A549 (cell line): ENCODE measurements at regions not wholly inside any gene's neighbourhood (a gene's known extent, or its start where the extent isn't known, plus 50 kb on each side); places are given as distances from the start of the nearest gene placed in this dataset.

ENCODE experiments used
- ATAC-seq, 2 experiments: fragments of 200-7000 bp in 1 of 2; fragments of >200 bp in 1 of 2; cut with Nextera tagmentation in 1 of 2; cut with Tn5 transposase in 1 of 2; 3 replicates each; pipeline versions ENCODE4 v1.8.0 to v1.9.1; 2018 to 2020; ENCODE audit warnings: mild to moderate bottlenecking in 1 of 2, moderate library complexity in 1 of 2
- CTCF ChIA-PET: fragments of 300-600 bp; sonication (Branson Sonifier 250); formaldehyde crosslinking; extraction: SDS; loops from one replicate; lab custom pipeline; 2021; ENCODE audit warnings: antibody characterized with exemption, inconsistent platforms; lab: Yijun Ruan, JAX
- POLR2A ChIA-PET: fragments of 350-600 bp; formaldehyde crosslinking; extraction: SDS; loops from one replicate; lab custom pipeline; 2021; ENCODE audit warnings: antibody characterized with exemption, inconsistent platforms; lab: Yijun Ruan, JAX
- DNase-seq, 2 experiments: peaks; one replicate each; pipeline versions ENCODE4 v3.0.0 to v3.0.0-alpha.2; 2011 to 2016; ENCODE audit warnings: low read depth in 1 of 2, low spot score in 1 of 2
- FAIRE-seq: peaks from 2 replicates; lab custom pipeline; 2011; peaks lifted over from hg19 to GRCh38; lab: Jason Lieb, UNC
- H3K27ac ChIP-seq, 2 experiments: fragments of >200 bp; sonication (Bioruptor Twin); formaldehyde crosslinking; 3 replicates each; pipeline ENCODE4 v1.5.1; 2016 to 2017
- H3K4me1 ChIP-seq: fragments of >200 bp; sonication (Bioruptor Twin); formaldehyde crosslinking; 3 replicates; pipeline ENCODE4 v1.6.1; 2016
- H3K4me2 ChIP-seq: fragments of >200 bp; sonication (Bioruptor Twin); formaldehyde crosslinking; 3 replicates; pipeline ENCODE4 v1.6.1; 2016
- H3K4me3 ChIP-seq: fragments of >200 bp; sonication (Bioruptor Twin); formaldehyde crosslinking; 3 replicates; pipeline ENCODE4 v1.5.1; 2016
- H3K9me3 ChIP-seq: fragments of >200 bp; sonication (Bioruptor Twin); formaldehyde crosslinking; 3 replicates; pipeline ENCODE4 v1.6.1; 2016
- CBX2 ChIP-seq: fragments of 200-600 bp; sonication (generic); IDR thresholded peaks from 2 replicates; pipeline ENCODE4 v1.6.1; 2016; ENCODE audit warnings: low read depth, mild to moderate bottlenecking, borderline replicate concordance
- ELK1 ChIP-seq: fragments of 150-350 bp; IDR thresholded peaks from 2 replicates; pipeline ENCODE4 v1.6.1; 2014; ENCODE audit warnings: low read depth, mild to moderate bottlenecking, low read length
- EP300 ChIP-seq, 2 experiments: fragments of >200 bp; sonication (Bioruptor Twin); formaldehyde crosslinking; IDR thresholded peaks; 2 replicates in 1 of 2; 3 replicates in 1 of 2; pipeline ENCODE4 v1.6.1; 2016 to 2017
- FOSB ChIP-seq: fragments of 250-450 bp; sonication (Bioruptor Pico); IDR thresholded peaks from 2 replicates; pipeline ENCODE4 v1.5.0; 2020; ENCODE audit warnings: mild to moderate bottlenecking, moderate library complexity
- FOXS1 ChIP-seq: fragments of 250-450 bp; sonication (Bioruptor Pico); IDR thresholded peaks from 2 replicates; pipeline ENCODE4 v1.5.0; 2020; ENCODE audit warnings: mild to moderate bottlenecking, moderate library complexity
- HEYL ChIP-seq: fragments of 250-450 bp; sonication (Bioruptor Pico); IDR thresholded peaks from 2 replicates; pipeline ENCODE4 v1.8.0; 2021; ENCODE audit warnings: mild to moderate bottlenecking, moderate library complexity
- JUN ChIP-seq, 2 experiments: fragments of >200 bp; sonication (Bioruptor Twin); formaldehyde crosslinking; IDR thresholded peaks; 2 replicates in 1 of 2; 3 replicates in 1 of 2; pipeline ENCODE4 v1.6.1; 2016 to 2017
- JUNB ChIP-seq: fragments of >200 bp; sonication (Bioruptor Twin); formaldehyde crosslinking; IDR thresholded peaks from 2 replicates; pipeline ENCODE4 v1.6.1; 2016
- KDM1A ChIP-seq: fragments of 200-600 bp; sonication (generic); IDR thresholded peaks from 2 replicates; pipeline ENCODE4 v1.6.1; 2016; ENCODE audit warnings: low read depth, mild to moderate bottlenecking
- KDM5A ChIP-seq: fragments of 200-600 bp; sonication (generic); IDR thresholded peaks from 2 replicates; pipeline ENCODE4 v1.6.1; 2016; ENCODE audit warnings: antibody characterized with exemption, mild to moderate bottlenecking
- MAFK ChIP-seq: fragments of 450-650 bp; IDR thresholded peaks from 2 replicates; pipeline ENCODE4 v1.6.1; 2014; ENCODE audit not compliant: partially characterized antibody
- MAX ChIP-seq: IDR thresholded peaks from 2 replicates; pipeline ENCODE4 v1.6.1; 2012
- MYC ChIP-seq: IDR thresholded peaks from 2 replicates; pipeline ENCODE4 v1.6.1; 2012; ENCODE audit warnings: mild to moderate bottlenecking, inconsistent platforms, low read length, improper control_type of control experiment, borderline replicate concordance
- NR3C1 ChIP-seq: fragments of >200 bp; sonication (Bioruptor Twin); formaldehyde crosslinking; IDR thresholded peaks from 3 replicates; pipeline ENCODE4 v1.6.1; 2017
- PHF8 ChIP-seq: fragments of 200-600 bp; sonication (generic); IDR thresholded peaks from 2 replicates; pipeline ENCODE4 v1.6.1; 2016; ENCODE audit warnings: low read depth, mild to moderate bottlenecking, antibody characterized with exemption, moderate library complexity, borderline replicate concordance
- RAD21 ChIP-seq, 2 experiments: fragments of >200 bp in 1 of 2; sonication (Bioruptor Twin) in 1 of 2; formaldehyde crosslinking in 1 of 2; IDR thresholded peaks in 1 of 2; conservative IDR thresholded peaks in 1 of 2; 2 replicates in 1 of 2; 3 replicates in 1 of 2; pipeline ENCODE4 v1.6.1; 2012 to 2018; ENCODE audit warnings: inconsistent platforms in 1 of 2
- RCOR1 ChIP-seq: fragments of 150-350 bp; IDR thresholded peaks from 2 replicates; pipeline ENCODE4 v1.6.1; 2014; ENCODE audit warnings: antibody characterized with exemption, low read length, low read depth
- REST ChIP-seq: fragments of 200-600 bp; sonication (generic); IDR thresholded peaks from 2 replicates; pipeline ENCODE4 v1.6.1; 2016; ENCODE audit warnings: antibody characterized with exemption, mild to moderate bottlenecking, moderate library complexity
- RFX5 ChIP-seq: fragments of 450-650 bp; IDR thresholded peaks from 2 replicates; pipeline ENCODE4 v1.7.1; 2014; ENCODE audit warnings: antibody characterized with exemption, mild to moderate bottlenecking, moderate library complexity
- TFCP2L1 ChIP-seq: fragments of 250-450 bp; sonication (Bioruptor Pico); IDR thresholded peaks from 2 replicates; pipeline ENCODE4 v1.5.0; 2021; ENCODE audit warnings: mild to moderate bottlenecking
- USF2 ChIP-seq: fragments of 450-650 bp; IDR thresholded peaks from 2 replicates; pipeline ENCODE4 v1.6.1; 2014; ENCODE audit warnings: antibody characterized with exemption
- ZC3H11A ChIP-seq: fragments of 450-650 bp; IDR thresholded peaks from 2 replicates; pipeline ENCODE4 v1.6.1; 2014; ENCODE audit warnings: antibody characterized with exemption, mild to moderate bottlenecking
- ZNF302 ChIP-seq: fragments of 250-450 bp; sonication (Bioruptor Pico); IDR thresholded peaks from 2 replicates; pipeline ENCODE4 v1.9.0; 2021; ENCODE audit warnings: inconsistent platforms, mild to moderate bottlenecking, moderate library complexity
- WGBS: methylation state at CpG from one replicate; pipeline ENCODE4 v1.1.6; 2017; ENCODE audit errors: missing lambda C conversion rate; 5-methylcytosine and 5-hydroxymethylcytosine counted together

- FAIRE-seq (no peak), DNase-seq (no peak), ATAC-seq (no peak)
- Histone ChIP-seq H3K4me2 (no peak overlapping the region), H3K9me3 (peaks cover 26% of the 10 kb centered on the region; the same call in 2 of the 3 replicates), H3K27ac (no peak overlapping the region), H3K4me1 (peaks cover 5% of the 10 kb centered on the region; the same call in 2 of the 3 replicates), H3K4me3 (no peak overlapping the region)
- ChIA-PET CTCF (interaction anchor here (2.0 kb wide), 1 partner anchor 368 kb away, joined by 5 read pairs; no protein-coding TSS in a partner anchor), POLR2A (no interaction called here)
- TF ChIP-seq NR3C1 (no peak), ZC3H11A (no peak), KDM5A (no peak), FOSB (CRISPR knock-in tag) (no peak), TFCP2L1 (CRISPR knock-in tag) (no peak), PHF8 (no peak), EP300 (IDR thresholded peaks at IDR 0.05) (no peak), RCOR1 (no peak), REST (no peak), MAFK (no peak), RAD21 (conservative IDR thresholded peaks at IDR 0.05 in 1 of 2, IDR thresholded peaks at IDR 0.05 in 1 of 2) (no peak), HEYL (CRISPR knock-in tag) (no peak), MYC (no peak), CBX2 (no peak), ZNF302 (CRISPR knock-in tag) (no peak), MAX (no peak), RFX5 (no peak), ELK1 (no peak), JUN (IDR thresholded peaks at IDR 0.05) (no peak)
- 91% methylated on average over 3 of the region's 3 CpGs for WGBS
Observed at GRCh38 chr7:106367664-106368063, 82.9 kb upstream of the NAMPT start.

GRCh38 chr7:106367018-106367420 is 82.2 kb upstream of the NAMPT start:
- peaks cover 25% of the 10 kb centered on the region; the same call in 2 of the 3 replicates for H3K9me3 ChIP-seq
- ATAC-seq (no peak; a peak in 1 of 6 replicates), DNase-seq (no peak), FAIRE-seq (no peak)
- no peak overlapping the region for H3K4me2 ChIP-seq
- no peak for TF ChIP-seq KDM1A
- no peak for TF ChIP-seq MAX
- no peak for TF ChIP-seq JUNB
- TF ChIP-seq FOXS1 (CRISPR knock-in tag), result no peak
- no peak for TF ChIP-seq CBX2
- no peak for TF ChIP-seq MAFK
- TF ChIP-seq USF2, result no peak
- no peak for TF ChIP-seq JUN (IDR thresholded peaks at IDR 0.05)
- TF ChIP-seq HEYL (CRISPR knock-in tag), result no peak
- POLR2A ChIA-PET, result no interaction called here
- CTCF ChIA-PET, result interaction anchor here (0.7 kb wide), 1 partner anchor 10 kb away, joined by 3 read pairs; no protein-coding TSS in a partner anchor
- WGBS, result 76% methylated on average over 3 of the region's 3 CpGs
- no peak overlapping the region for H3K27ac ChIP-seq
- H3K4me3 ChIP-seq, result no peak overlapping the region
- peaks cover 5% of the 10 kb centered on the region; the same call in 2 of the 3 replicates for H3K4me1 ChIP-seq
